ENCODE measurements at regions not wholly inside any gene's neighbourhood (a gene's known extent, or its start where the extent isn't known, plus 50 kb on each side); places are given as distances from the start of the nearest gene placed in this dataset.

DNA sequence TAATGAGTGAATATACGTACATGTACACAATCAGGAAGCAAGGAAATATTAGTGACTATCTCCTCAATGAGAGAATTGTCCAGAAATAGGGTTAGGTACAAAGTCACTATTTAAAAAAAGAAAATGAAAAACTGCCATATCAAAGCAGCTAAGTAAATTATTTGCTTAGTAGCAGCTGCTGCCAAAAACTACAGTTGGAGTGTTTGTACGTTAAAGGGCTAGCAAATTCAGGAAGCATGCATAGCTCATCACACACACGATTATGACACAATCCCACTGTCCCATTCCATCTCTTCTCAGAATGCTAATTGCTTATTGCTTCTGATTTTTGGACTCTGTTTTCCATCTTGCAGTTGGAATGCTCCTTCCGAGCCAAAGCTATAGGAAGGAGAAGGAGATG, 2012.5 kb upstream of the LRRTM1 start:
- Mint-ChIP-seq H3K9me3 (peaks cover 17% of the 10 kb centered on the region), H3K4me3 (no peak overlapping the region), H3K36me3 (no peaks in the 10 kb centered on the region), H3K27ac (no peak overlapping the region), H3K4me1 (no peaks in the 10 kb centered on the region)
- ATAC-seq (no peak), DNase-seq (ENCODE audit: low spot score in 2 of 2) (no peak)

DNA sequence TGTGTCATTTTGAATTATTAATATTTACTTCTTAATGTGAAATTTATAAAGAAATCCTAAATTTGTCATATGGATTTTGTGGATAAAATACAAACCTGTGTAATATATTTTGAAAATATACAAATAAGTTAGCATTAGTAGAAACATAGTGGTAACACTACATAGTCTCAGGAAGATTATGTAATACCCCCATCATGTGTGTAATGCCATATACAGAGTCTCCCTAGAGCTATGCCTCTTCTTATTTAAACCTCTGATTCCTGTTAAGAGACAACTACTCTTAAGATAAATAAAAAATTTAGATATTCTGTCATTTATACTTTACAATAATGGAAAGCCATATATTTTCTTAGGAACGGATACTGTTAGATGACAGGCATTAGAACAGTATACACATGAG, 2012.0 kb upstream of the LRRTM1 start:
- no peak for ATAC-seq
- Mint-ChIP-seq H3K4me1 (no peaks in the 10 kb centered on the region), H3K9me3 (peaks cover 17% of the 10 kb centered on the region), H3K4me3 (no peak overlapping the region), H3K27ac (no peak overlapping the region), H3K36me3 (no peaks in the 10 kb centered on the region)
- no peak for DNase-seq (ENCODE audit: low spot score in 2 of 2)

DNA sequence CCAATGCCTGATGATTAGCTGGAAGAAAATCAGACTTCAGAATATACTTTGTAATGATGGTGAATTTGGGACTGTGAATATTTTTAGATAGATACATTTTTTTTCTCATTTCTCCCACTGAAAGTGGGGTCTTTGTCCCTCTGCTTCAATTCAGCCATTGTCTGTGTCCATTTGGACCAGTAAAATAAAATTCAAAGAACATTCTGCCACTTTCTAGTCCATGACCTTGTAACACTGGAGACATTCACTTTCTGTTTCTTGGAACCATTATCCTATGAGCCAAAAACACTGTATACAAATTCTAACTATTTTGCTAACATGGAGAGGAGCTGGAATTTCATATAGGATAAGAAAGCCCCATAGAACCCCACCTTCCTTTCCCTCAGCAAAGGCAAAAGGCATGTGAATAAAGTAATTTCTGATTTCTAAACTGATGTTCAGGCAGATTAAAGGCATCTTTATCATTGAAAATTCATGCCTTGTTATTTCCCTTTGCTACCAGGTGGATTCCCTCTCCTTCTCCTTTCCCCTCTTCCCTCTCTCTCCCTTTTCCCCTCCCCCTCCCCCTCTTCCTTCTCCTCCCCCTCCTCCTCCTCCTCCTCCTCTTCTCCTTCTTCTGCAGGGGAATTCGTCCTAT, 2010.4 kb upstream of the LRRTM1 start:
- Mint-ChIP-seq H3K36me3 (no peaks in the 10 kb centered on the region), H3K4me3 (no peak overlapping the region), H3K4me1 (no peaks in the 10 kb centered on the region), H3K27ac (no peak overlapping the region), H3K9me3 (peaks cover 12% of the 10 kb centered on the region)
- no peak for DNase-seq (ENCODE audit: low spot score in 2 of 2)
- ATAC-seq = no peak

DNA sequence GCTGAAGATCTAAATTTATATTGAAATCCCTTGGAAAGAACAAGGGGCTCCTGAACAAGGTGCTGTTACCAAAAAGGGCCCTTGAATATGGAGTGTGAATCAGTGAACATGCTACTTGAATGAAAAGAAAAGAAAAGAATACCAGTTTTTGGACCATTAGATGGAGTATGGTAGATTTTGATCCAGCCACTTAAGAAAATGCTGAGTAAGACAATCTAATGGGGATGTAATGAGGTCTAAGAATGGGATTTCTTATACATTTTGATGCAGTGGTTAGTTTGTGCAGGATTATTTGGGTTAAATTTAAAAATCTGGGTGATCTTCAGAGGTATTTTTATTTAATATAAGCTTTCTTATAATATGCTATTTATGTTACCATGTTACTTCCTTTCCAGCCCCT, 2003.0 kb upstream of the LRRTM1 start:
- H3K4me3 Mint-ChIP-seq = no peak overlapping the region
- ATAC-seq (no peak), DNase-seq (ENCODE audit: low spot score in 2 of 2) (no peak)
- peaks cover 11% of the 10 kb centered on the region for H3K9me3 Mint-ChIP-seq
- no peak overlapping the region for H3K27ac Mint-ChIP-seq
- no peaks in the 10 kb centered on the region for H3K4me1 Mint-ChIP-seq
- H3K36me3 Mint-ChIP-seq = no peaks in the 10 kb centered on the region

DNA sequence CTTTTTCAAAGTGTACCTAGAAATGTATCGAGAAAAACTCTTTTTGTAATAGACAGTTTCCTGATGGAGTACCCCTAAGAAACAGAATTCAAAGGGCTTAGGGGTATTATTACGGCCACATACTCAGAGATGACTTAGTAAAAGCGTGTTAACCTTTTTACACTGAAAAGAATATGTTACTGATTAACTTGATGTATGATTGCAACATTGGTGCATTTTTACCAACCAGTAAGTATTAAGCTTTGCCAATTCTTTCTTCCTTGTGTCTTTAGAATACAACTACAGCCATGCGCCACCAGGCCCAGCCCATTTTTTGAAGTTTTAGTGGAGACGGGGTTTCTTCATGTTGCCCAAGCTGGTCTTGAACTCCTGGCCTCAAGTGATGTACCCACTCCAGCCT, 1997.0 kb upstream of the LRRTM1 start:
- Mint-ChIP-seq H3K27ac (no peak overlapping the region), H3K9me3 (peaks cover 11% of the 10 kb centered on the region), H3K36me3 (no peaks in the 10 kb centered on the region), H3K4me3 (no peak overlapping the region), H3K4me1 (no peaks in the 10 kb centered on the region)
- DNase-seq (ENCODE audit: low spot score in 2 of 2) (no peak), ATAC-seq (no peak)

DNA sequence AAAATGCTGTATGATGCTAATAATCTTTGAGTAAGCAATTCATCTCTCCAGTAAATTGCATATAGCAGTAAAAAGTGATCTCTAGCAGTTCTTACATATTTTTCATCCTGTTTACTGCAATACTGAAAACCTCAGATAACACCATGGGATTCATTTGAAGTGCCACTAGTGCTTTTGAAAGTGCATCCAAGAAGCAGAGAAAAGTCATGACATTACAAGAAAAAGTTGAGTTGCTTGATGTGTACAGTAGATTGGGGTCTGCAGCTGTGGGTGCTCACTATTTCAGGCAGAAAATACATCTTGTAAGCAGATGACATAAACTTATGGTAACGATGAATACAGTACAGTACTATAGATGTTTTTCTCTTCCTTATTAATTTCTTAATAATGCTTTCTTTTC, 1984.9 kb upstream of the LRRTM1 start:
- DNase-seq (ENCODE audit: low spot score in 2 of 2) (no peak), ATAC-seq (no peak)
- no peaks in the 10 kb centered on the region for H3K4me1 Mint-ChIP-seq
- H3K27ac Mint-ChIP-seq = no peak overlapping the region
- no peaks in the 10 kb centered on the region for H3K36me3 Mint-ChIP-seq
- H3K9me3 Mint-ChIP-seq = peaks cover 17% of the 10 kb centered on the region
- no peak overlapping the region for H3K4me3 Mint-ChIP-seq

DNA sequence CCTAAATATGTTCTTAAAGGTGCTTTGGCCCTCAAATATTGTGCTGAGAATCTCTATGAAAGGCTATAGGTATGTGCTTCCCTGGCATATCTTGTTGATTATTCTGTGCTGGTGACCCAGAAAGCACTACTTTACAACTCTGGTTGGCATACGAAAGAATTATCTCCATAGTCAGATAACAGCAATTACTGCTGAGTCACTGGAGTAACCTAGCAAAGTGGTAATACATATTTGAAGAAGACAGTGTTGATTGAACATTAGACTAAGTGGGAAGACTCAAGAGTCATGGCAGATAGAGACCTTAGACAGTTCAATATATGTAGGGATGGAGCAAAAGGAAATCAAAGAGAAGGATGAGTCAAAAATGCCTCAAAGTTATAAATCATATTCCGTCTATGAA, 1978.5 kb upstream of the LRRTM1 start:
- peaks cover 24% of the 10 kb centered on the region for H3K9me3 Mint-ChIP-seq
- DNase-seq (ENCODE audit: low spot score in 2 of 2) (no peak), ATAC-seq (no peak)
- H3K36me3 Mint-ChIP-seq = no peaks in the 10 kb centered on the region
- H3K4me3 Mint-ChIP-seq = no peak overlapping the region
- H3K4me1 Mint-ChIP-seq = no peaks in the 10 kb centered on the region
- H3K27ac Mint-ChIP-seq = no peak overlapping the region

DNA sequence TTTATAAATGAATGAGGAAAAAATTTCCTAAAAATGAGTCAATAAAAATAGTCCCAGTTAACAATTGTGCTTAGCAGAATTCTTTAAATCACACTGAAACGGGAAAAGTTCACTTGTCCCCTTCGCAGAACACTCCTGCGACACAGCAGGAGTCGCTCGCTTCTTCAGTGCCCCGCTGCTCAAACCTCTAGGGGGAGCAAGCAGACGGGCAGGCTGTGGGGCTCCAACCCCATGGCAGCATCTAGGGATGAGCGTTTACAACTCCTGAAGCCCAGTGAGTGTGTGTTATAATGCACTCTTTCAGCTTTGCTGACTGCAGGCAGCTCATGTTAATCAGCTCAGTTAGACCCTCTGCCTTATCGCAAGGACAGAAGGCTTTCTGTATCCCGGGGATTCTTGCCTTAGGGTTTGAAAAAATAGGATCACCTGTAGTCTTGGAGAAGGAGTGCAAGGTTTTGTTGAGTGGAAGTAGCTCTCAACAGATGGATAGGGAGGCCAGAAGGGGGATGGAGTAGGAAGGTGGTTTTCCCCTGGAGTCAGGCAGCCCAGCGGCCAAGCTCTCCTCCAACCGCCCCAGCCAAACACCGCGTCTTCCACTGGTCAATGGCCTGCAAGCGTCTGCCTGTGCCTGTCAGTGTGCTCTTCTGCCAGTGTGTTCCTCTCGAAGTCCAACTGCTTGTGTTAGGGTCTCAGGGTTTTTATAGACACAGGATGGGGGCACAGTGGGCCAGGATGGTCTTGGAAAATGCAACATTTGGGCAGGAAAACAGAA, 1977.7 kb upstream of the LRRTM1 start:
- peaks cover 20% of the 10 kb centered on the region for H3K9me3 Mint-ChIP-seq
- no peak overlapping the region for H3K4me3 Mint-ChIP-seq
- H3K27ac Mint-ChIP-seq = no peak overlapping the region
- DNase-seq (ENCODE audit: low spot score in 2 of 2) (no peak), ATAC-seq (no peak)
- H3K4me1 Mint-ChIP-seq = no peaks in the 10 kb centered on the region
- H3K36me3 Mint-ChIP-seq = no peaks in the 10 kb centered on the region

DNA sequence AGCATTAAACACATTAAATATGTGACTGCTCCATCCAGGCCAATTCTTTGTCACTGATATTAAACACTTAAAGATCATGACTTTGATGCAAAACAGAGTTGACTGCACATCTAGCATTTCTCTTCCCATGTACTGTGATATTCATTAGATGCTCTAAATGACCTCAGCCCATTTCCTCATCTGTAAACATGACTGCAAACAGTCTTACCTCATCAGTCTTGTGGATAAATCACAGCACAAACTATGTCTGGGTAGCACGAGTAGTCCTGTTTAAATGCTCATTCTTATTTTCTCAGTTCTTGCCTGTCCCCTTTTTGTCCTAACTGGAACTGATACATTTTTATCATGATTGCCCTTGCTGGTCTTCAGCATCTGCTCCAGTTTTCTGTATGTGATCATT, 1974.8 kb upstream of the LRRTM1 start:
- Mint-ChIP-seq H3K4me3 (no peak overlapping the region), H3K4me1 (no peaks in the 10 kb centered on the region), H3K27ac (no peak overlapping the region), H3K9me3 (peaks cover 19% of the 10 kb centered on the region), H3K36me3 (no peaks in the 10 kb centered on the region)
- ATAC-seq (no peak), DNase-seq (ENCODE audit: low spot score in 2 of 2) (no peak)

DNA sequence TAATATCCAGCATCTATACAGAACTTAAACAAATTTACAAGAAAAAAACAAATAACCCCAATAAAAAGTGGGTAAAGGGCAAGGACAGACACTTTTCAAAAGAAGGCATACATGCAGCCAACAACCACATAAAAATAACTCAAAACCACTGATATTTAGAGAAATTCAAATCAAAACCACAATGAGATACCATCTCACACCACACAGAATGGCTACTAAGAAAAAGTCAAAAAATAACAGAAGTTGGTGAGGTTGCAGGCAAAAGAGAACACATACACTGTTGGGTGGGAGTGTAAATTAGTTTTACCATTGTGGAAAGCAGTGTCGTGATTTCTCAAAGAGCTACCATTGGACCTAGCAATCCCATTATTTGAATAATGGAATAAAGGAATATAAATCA, 1973.9 kb upstream of the LRRTM1 start:
- H3K36me3 Mint-ChIP-seq = no peaks in the 10 kb centered on the region
- H3K9me3 Mint-ChIP-seq = peaks cover 22% of the 10 kb centered on the region
- H3K27ac Mint-ChIP-seq = no peak overlapping the region
- DNase-seq (ENCODE audit: low spot score in 2 of 2) = no peak
- no peaks in the 10 kb centered on the region for H3K4me1 Mint-ChIP-seq
- no peak for ATAC-seq
- no peak overlapping the region for H3K4me3 Mint-ChIP-seq

DNA sequence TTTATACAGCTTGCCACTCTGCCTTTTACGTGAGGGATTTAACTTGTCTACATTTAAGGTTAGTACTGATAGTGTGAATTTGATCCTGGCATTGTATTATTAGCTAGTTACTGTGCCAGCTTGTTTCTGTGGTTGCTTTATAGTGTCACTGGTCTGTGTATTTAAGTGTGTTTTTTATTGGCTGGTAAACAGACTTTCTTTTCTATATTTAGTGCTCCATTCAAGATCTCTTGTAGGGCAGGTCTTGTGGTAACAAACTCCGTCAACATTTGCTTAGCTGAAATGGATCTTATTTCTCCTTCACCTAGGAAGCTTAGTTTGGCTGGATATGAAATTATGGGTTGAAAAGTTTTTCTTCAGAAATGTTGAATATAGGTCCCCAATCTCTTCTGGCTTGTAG, 1971.0 kb upstream of the LRRTM1 start:
- Mint-ChIP-seq H3K4me1 (no peaks in the 10 kb centered on the region), H3K4me3 (no peak overlapping the region), H3K36me3 (no peaks in the 10 kb centered on the region), H3K9me3 (peaks cover 16% of the 10 kb centered on the region), H3K27ac (no peak overlapping the region)
- no peak for ATAC-seq
- no peak for DNase-seq (ENCODE audit: low spot score in 2 of 2)

DNA sequence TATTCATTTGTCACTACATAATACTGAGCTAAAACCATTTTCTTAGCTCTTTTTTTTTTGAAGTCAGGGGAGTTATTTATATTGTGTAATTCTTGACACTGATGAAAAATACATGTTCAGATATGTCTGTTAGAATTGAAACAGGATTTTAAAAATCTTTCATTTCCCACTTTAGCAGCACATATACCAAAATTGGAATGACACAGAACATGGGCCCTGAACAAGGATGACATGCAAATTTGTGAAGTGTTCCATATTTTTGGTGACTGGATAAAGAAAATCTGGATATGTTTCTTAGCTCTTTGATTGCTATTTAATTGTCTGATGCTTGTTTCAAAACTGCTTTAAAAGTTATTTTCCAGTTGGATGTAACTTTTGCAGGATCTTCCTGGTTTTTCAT, 1963.9 kb upstream of the LRRTM1 start:
- H3K27ac Mint-ChIP-seq = no peak overlapping the region
- no peak overlapping the region for H3K4me3 Mint-ChIP-seq
- no peaks in the 10 kb centered on the region for H3K4me1 Mint-ChIP-seq
- no peak for ATAC-seq
- peaks cover 21% of the 10 kb centered on the region for H3K9me3 Mint-ChIP-seq
- no peak for DNase-seq (ENCODE audit: low spot score in 2 of 2)
- H3K36me3 Mint-ChIP-seq = no peaks in the 10 kb centered on the region

DNA sequence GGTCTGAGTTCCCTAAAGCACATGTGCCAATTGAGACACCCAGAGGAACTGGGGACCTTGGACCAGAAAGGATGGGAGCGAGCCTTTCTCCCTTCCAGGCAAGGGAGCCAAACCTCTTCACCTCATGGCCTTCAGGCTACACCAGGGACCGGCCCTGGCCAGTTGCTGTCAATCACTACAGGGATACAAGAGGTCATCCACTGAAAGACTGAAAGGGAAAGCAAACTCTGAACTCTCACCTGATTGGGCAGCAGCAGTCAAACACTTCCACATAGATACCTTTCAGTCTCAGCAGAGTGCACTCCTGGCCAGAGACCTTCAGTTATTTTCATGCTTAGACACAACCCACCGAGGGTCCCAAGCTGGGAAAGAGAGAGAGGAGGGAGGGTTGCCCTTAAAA, 1956.0 kb upstream of the LRRTM1 start:
- H3K4me3 Mint-ChIP-seq = no peak overlapping the region

DNA sequence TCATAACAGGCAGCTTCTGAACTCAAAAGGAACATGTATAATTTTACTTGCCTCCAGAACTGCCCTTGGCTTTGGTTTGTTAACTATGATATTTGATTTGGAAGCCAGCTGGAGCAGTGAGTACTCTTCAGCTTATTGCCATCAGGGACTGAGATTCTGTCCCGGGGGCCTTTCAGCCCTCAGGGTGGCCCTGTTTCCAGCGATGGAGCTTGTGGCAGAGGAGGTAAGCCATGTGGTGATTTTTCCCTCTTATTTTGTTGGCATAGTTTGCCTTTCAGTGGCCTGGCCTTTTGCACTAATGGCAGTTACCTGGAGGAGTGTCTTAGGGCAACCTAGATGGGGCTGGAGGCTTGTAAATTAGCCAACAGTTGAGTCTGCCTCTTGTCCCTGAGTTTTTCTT, 1955.0 kb upstream of the LRRTM1 start:
- no peak overlapping the region for H3K4me3 Mint-ChIP-seq

More for the DNA sequence above, 1956.0 kb upstream of the LRRTM1 start:
- DNase-seq (ENCODE audit: low spot score in 2 of 2) (no peak), ATAC-seq (no peak)
- H3K9me3 Mint-ChIP-seq = peaks cover 31% of the 10 kb centered on the region
- H3K27ac Mint-ChIP-seq = no peak overlapping the region
- no peaks in the 10 kb centered on the region for H3K36me3 Mint-ChIP-seq
- no peaks in the 10 kb centered on the region for H3K4me1 Mint-ChIP-seq

DNA sequence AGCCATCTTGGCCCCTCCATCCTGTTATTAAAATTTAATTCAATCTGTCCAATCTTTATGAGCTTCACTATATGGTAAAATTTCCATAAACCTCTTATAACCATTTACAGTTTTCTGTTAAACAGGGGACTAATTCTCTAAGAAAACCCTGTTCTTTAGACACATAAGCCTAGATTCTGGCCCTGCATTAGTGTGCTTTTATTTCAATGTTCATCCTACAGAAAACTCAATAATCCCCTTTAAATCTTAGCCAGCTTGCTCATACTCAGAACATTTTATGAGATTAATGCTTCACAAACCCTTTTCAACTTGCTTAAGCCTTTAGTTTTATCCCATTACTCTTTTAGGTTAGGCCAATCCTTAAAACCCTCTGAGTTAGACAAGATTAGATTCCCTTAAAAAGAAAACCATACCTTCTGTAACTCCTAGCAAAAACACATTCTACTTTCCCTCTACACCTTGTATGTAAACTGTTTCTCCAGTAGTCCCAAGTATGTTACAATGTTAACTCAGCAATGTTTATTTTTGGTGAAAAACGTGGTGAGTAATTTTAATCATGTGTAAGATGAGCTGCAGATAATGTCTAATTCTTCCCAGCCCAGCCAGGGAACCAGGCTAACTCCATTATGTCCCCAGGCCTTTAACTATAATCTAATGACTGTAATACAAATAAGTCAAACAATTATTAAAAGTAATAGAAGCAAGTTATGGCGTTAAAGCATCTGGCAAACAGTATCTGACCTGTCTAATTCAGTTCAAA, 1953.4 kb upstream of the LRRTM1 start:
- no peak overlapping the region for H3K27ac Mint-ChIP-seq
- no peak for DNase-seq (ENCODE audit: low spot score in 2 of 2)
- no peak overlapping the region for H3K4me3 Mint-ChIP-seq
- no peak for ATAC-seq
- H3K9me3 Mint-ChIP-seq = peaks cover 32% of the 10 kb centered on the region
- no peaks in the 10 kb centered on the region for H3K4me1 Mint-ChIP-seq
- H3K36me3 Mint-ChIP-seq = no peaks in the 10 kb centered on the region

More for the DNA sequence above, 1955.0 kb upstream of the LRRTM1 start:
- no peaks in the 10 kb centered on the region for H3K36me3 Mint-ChIP-seq
- H3K9me3 Mint-ChIP-seq = peaks cover 29% of the 10 kb centered on the region
- no peak overlapping the region for H3K27ac Mint-ChIP-seq
- no peaks in the 10 kb centered on the region for H3K4me1 Mint-ChIP-seq
- ATAC-seq = no peak
- DNase-seq (ENCODE audit: low spot score in 2 of 2) = no peak
